ENCODE measurements at regions not wholly inside any gene's neighbourhood (a gene's known extent, or its start where the extent isn't known, plus 50 kb on each side); places are given as distances from the start of the nearest gene placed in this dataset.

- TF ChIP-seq THRA (CRISPR knock-in tag; IDR thresholded peaks at IDR 0.05; ENCODE audit: borderline replicate concordance) (no peak), YY1 (IDR thresholded peaks at IDR 0.05; ENCODE audit: insufficient read depth, insufficient replicate concordance, low read depth, low read length) (no peak), ZNF567 (CRISPR knock-in tag; IDR thresholded peaks at IDR 0.05; ENCODE audit: borderline replicate concordance) (no peak), TARDBP (CRISPR knock-in tag; IDR thresholded peaks at IDR 0.05) (no peak), POGZ (CRISPR knock-in tag; IDR thresholded peaks at IDR 0.05) (no peak)
- TF ChIP-seq, protein P1, sequence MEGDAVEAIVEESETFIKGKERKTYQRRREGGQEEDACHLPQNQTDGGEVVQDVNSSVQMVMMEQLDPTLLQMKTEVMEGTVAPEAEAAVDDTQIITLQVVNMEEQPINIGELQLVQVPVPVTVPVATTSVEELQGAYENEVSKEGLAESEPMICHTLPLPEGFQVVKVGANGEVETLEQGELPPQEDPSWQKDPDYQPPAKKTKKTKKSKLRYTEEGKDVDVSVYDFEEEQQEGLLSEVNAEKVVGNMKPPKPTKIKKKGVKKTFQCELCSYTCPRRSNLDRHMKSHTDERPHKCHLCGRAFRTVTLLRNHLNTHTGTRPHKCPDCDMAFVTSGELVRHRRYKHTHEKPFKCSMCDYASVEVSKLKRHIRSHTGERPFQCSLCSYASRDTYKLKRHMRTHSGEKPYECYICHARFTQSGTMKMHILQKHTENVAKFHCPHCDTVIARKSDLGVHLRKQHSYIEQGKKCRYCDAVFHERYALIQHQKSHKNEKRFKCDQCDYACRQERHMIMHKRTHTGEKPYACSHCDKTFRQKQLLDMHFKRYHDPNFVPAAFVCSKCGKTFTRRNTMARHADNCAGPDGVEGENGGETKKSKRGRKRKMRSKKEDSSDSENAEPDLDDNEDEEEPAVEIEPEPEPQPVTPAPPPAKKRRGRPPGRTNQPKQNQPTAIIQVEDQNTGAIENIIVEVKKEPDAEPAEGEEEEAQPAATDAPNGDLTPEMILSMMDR (CRISPR knock-in tag; IDR thresholded peaks at IDR 0.05) = no peak
Measured at GRCh38 chr11:134712228-134713145, 300.4 kb upstream of the B3GAT1 start.
